KMS-11 (cell line): ENCODE measurements at regions not wholly inside any gene's neighbourhood (a gene's known extent, or its start where the extent isn't known, plus 50 kb on each side); places are given as distances from the start of the nearest gene placed in this dataset.
"Not testable (repeated sequence)": the region's sequence is repeated elsewhere in the genome, so short reads cannot be mapped to it uniquely, and the experiment has no call there.

Experiments
- H2AFZ ChIP-seq: fragments of 200-600 bp; sonication (generic); 2 replicates; pipeline ENCODE4 v1.6.1; 2016; ENCODE audit warnings: antibody characterized with exemption, mixed run types, low read depth
- H3K27ac ChIP-seq: fragments of 200-600 bp; sonication (generic); 2 replicates; pipeline ENCODE4 v1.6.1; 2016; ENCODE audit warnings: mild to moderate bottlenecking, mixed run types
- H3K27me3 ChIP-seq: fragments of 200-600 bp; sonication (generic); 2 replicates; pipeline ENCODE4 v1.6.1; 2017; ENCODE audit warnings: mild to moderate bottlenecking, low read depth, mixed run types, moderate library complexity; ENCODE audit not compliant: insufficient read depth
- H3K36me3 ChIP-seq: fragments of 200-600 bp; sonication (generic); 2 replicates; pipeline ENCODE4 v1.6.1; 2017; ENCODE audit warnings: mild to moderate bottlenecking, mixed run types; ENCODE audit not compliant: insufficient read depth
- H3K4me1 ChIP-seq: fragments of 200-600 bp; sonication (generic); 2 replicates; pipeline ENCODE4 v1.6.1; 2016; ENCODE audit warnings: mild to moderate bottlenecking, low read depth, mixed run types; ENCODE audit not compliant: poor library complexity, severe bottlenecking
- H3K4me2 ChIP-seq: fragments of 200-600 bp; sonication (generic); 2 replicates; pipeline ENCODE4 v1.7.0; 2016; ENCODE audit warnings: mild to moderate bottlenecking, mixed run types
- H3K4me3 ChIP-seq: fragments of 200-600 bp; sonication (generic); IDR thresholded peaks from 2 replicates; pipeline ENCODE4 v1.6.1; 2017; ENCODE audit warnings: low read depth, low read length, mixed read lengths; ENCODE audit not compliant: insufficient read depth
- H3K79me2 ChIP-seq: fragments of 200-600 bp; sonication (generic); 2 replicates; pipeline ENCODE4 v1.6.1; 2016; ENCODE audit warnings: low read depth, mixed run types; ENCODE audit not compliant: insufficient read depth
- H3K9ac ChIP-seq: fragments of 200-600 bp; sonication (generic); 2 replicates; pipeline ENCODE4 v1.6.1; 2016; ENCODE audit warnings: mild to moderate bottlenecking, mixed run types
- H4K20me1 ChIP-seq: fragments of 200-600 bp; sonication (generic); 2 replicates; pipeline ENCODE4 v1.6.1; 2016; ENCODE audit warnings: mild to moderate bottlenecking, mixed run types; ENCODE audit not compliant: insufficient read depth
- CTCF ChIP-seq: fragments of 200-600 bp; sonication (generic); conservative IDR thresholded peaks from 2 replicates; pipeline ENCODE4 v1.6.1; 2017; ENCODE audit warnings: low read depth, mild to moderate bottlenecking, antibody characterized with exemption, low read length, moderate library complexity, mixed read lengths

DNA sequence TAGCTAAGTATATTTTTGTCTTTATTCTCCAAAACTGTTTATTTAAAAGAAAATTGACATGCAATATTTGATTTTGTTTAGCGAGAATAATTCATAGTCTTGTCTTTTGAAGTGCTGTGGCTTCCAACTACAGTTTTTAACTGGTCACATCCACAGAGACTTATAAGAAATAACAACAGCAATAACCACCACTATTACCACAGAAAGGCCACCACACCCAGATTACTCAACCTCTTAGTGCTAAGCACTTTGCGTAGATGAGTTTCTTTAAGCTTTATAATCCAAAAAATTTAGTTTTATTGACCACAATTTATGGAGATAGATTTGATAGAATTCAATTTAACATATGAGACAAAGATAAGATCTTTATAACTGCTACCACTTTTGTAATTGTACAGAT is 468.4 kb upstream of the UBE2E2 start:
- no peaks in the 10 kb centered on the region for H3K36me3 ChIP-seq
- no peaks in the 10 kb centered on the region for H4K20me1 ChIP-seq
- no peaks in the 10 kb centered on the region for H3K79me2 ChIP-seq
- no peak overlapping the region for H3K4me3 ChIP-seq
- H3K4me1 ChIP-seq = no peaks in the 10 kb centered on the region
- no peak for TF ChIP-seq CTCF
- H3K9ac ChIP-seq = no peak overlapping the region
- no peaks in the 10 kb centered on the region for H3K27me3 ChIP-seq
- H2AFZ ChIP-seq = no peak overlapping the region
- no peak overlapping the region for H3K27ac ChIP-seq
- no peak overlapping the region for H3K4me2 ChIP-seq

DNA sequence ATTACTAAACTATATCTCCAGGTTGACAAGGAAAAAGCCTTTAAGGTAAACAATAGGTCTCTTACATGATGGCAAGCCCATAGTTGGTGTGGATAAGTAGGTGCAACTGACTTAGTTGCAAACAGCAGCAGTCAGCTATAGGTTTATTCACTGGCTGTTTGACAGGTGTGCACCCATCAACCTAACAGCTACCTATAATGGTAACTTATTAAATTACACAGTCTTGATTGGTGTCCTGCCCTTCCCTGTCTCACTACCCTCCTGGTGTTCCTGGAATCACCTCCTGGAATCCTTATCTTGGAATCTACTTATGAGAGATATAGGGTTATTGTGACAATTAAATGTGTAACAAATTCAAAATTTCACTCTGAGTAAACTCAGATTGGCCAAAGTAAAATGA is 467.8 kb upstream of the UBE2E2 start:
- Histone ChIP-seq H4K20me1 (no peaks in the 10 kb centered on the region), H2AFZ (no peak overlapping the region), H3K27ac (no peak overlapping the region), H3K4me3 (no peak overlapping the region), H3K4me2 (no peak overlapping the region), H3K4me1 (no peaks in the 10 kb centered on the region), H3K9ac (no peak overlapping the region), H3K79me2 (no peaks in the 10 kb centered on the region), H3K36me3 (no peaks in the 10 kb centered on the region), H3K27me3 (no peaks in the 10 kb centered on the region)
- TF ChIP-seq CTCF = no peak

DNA sequence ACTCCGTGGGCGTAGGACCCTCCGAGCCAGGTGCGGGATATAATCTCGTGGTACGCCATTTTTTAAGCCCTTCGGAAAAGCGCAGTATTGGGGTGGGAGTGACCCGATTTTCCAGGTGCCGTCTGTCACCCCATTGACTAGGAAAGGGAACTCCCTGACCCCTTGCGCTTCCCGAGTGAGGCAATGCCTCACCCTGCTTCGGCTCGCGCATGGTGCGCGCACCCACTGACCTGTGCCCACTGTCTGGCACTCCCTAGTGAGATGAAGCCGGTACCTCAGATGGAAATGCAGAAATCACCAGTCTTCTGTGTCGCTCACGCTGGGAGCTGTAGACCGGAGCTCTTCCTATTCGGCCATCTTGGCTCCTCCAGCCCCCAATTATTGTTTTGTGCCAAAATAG is 459.7 kb upstream of the UBE2E2 start:
- H3K4me3 ChIP-seq, H3K27me3 ChIP-seq, H4K20me1 ChIP-seq, H3K4me1 ChIP-seq, H3K79me2 ChIP-seq, H2AFZ ChIP-seq, H3K36me3 ChIP-seq, H3K4me2 ChIP-seq, H3K27ac ChIP-seq, H3K9ac ChIP-seq: not testable (repeated sequence)

GRCh38 chr3:22745321-22745720 is 457.8 kb upstream of the UBE2E2 start:
- no peaks in the 10 kb centered on the region for H4K20me1 ChIP-seq
- no peak overlapping the region for H2AFZ ChIP-seq
- no peaks in the 10 kb centered on the region for H3K36me3 ChIP-seq
- no peaks in the 10 kb centered on the region for H3K4me1 ChIP-seq
- no peak overlapping the region for H3K9ac ChIP-seq
- no peak for TF ChIP-seq CTCF
- no peaks in the 10 kb centered on the region for H3K27me3 ChIP-seq
- no peaks in the 10 kb centered on the region for H3K79me2 ChIP-seq
- no peak overlapping the region for H3K27ac ChIP-seq
- no peak overlapping the region for H3K4me2 ChIP-seq
- no peak overlapping the region for H3K4me3 ChIP-seq

DNA sequence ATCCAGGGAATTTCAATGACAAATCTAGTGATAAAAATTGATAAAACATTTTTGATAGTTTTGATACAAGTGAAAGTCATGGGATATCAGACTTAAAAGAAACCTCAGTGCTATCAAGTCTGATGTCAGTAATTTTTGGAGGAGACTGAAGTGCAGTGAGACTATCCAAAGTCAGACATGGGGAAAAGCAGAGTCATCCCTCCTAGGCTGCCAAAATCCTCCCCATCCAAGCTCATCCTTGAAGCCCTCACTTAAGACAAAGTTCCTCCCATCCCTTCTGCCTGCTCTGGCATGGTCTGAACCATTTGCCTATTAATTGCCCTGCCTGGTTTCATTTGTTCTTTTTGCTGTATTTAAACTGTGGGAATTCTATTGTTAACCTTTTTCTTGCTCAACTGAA is 456.9 kb upstream of the UBE2E2 start:
- Histone ChIP-seq H3K9ac (no peak overlapping the region), H2AFZ (no peak overlapping the region), H3K4me1 (no peaks in the 10 kb centered on the region), H3K27ac (no peak overlapping the region), H3K4me2 (no peak overlapping the region), H3K4me3 (no peak overlapping the region), H3K79me2 (no peaks in the 10 kb centered on the region), H4K20me1 (no peaks in the 10 kb centered on the region), H3K27me3 (no peaks in the 10 kb centered on the region), H3K36me3 (no peaks in the 10 kb centered on the region)
- TF ChIP-seq CTCF = no peak
